WTC11 (cell line): ENCODE measurements at regions not wholly inside any gene's neighbourhood (a gene's known extent, or its start where the extent isn't known, plus 50 kb on each side); places are given as distances from the start of the nearest gene placed in this dataset.

Experiments used
- ATAC-seq: fragments of 200-7000 bp; cut with Tn5 transposase; 2 replicates; pipeline ENCODE4 v1.10.0; 2021; ENCODE audit warnings: mild to moderate bottlenecking, moderate library complexity
- CTCF ChIA-PET: fragments of 300-600 bp; sonication (Branson Sonifier 250); formaldehyde crosslinking; loops from one replicate; lab custom pipeline; 2021; ENCODE audit warnings: antibody characterized with exemption; lab: Charles Lee
- POLR2A ChIA-PET: fragments of 350-600 bp; sonication (Branson Sonifier 250); formaldehyde crosslinking; loops from one replicate; lab custom pipeline; 2021; ENCODE audit warnings: antibody characterized with exemption; lab: Charles Lee
- DNase-seq: peaks from one replicate; pipeline ENCODE4 v3.0.0; 2021; ENCODE audit warnings: low spot score
- H3K27ac Mint-ChIP-seq: 2 replicates; pipeline ENCODE4 v1.8.0; 2021; ENCODE audit warnings: mixed read lengths
- H3K27me3 Mint-ChIP-seq: 2 replicates; pipeline ENCODE4 v1.8.0; 2021; ENCODE audit warnings: low read depth, mild to moderate bottlenecking, moderate library complexity, mixed read lengths
- H3K36me3 Mint-ChIP-seq: 2 replicates; pipeline ENCODE4 v1.8.0; 2021; ENCODE audit warnings: mixed read lengths
- H3K4me1 Mint-ChIP-seq: 2 replicates; pipeline ENCODE4 v1.8.0; 2022; ENCODE audit warnings: mixed read lengths
- H3K4me3 Mint-ChIP-seq: 2 replicates; pipeline ENCODE4 v1.8.0; 2021; ENCODE audit warnings: mild to moderate bottlenecking, moderate library complexity, mixed read lengths
- H3K9me3 Mint-ChIP-seq: 2 replicates; pipeline ENCODE4 v1.8.0; 2021; ENCODE audit warnings: mixed read lengths
- CTCF ChIP-seq: fragments of 200-600 bp; IDR thresholded peaks from 2 replicates; pipeline ENCODE4 v1.8.0; 2022; ENCODE audit warnings: antibody characterized with exemption
- ETV6 ChIP-seq: sonication (generic); formaldehyde crosslinking; IDR thresholded peaks from 2 replicates; pipeline ENCODE4 v1.8.1; 2022; ENCODE audit warnings: mild to moderate bottlenecking, missing genetic modification reagents
- FOXK1 ChIP-seq: sonication (generic); formaldehyde crosslinking; IDR thresholded peaks from 2 replicates; pipeline ENCODE4 v1.8.0; 2022; ENCODE audit warnings: mild to moderate bottlenecking, moderate library complexity, missing genetic modification reagents
- MXD4 ChIP-seq: fragments of 250-450 bp; sonication (Bioruptor Pico); IDR thresholded peaks from 2 replicates; pipeline ENCODE4 v1.8.0; 2021; ENCODE audit warnings: mild to moderate bottlenecking, moderate library complexity, borderline replicate concordance
- NFYB ChIP-seq: sonication (generic); formaldehyde crosslinking; conservative IDR thresholded peaks from 2 replicates; pipeline ENCODE4 v1.8.0; 2022; ENCODE audit warnings: low read depth, missing genetic modification reagents
- RELA ChIP-seq: sonication (generic); formaldehyde crosslinking; IDR thresholded peaks from 2 replicates; pipeline ENCODE4 v1.8.1; 2022; ENCODE audit warnings: missing genetic modification reagents, mild to moderate bottlenecking, borderline replicate concordance
- SP1 ChIP-seq: sonication (generic); formaldehyde crosslinking; conservative IDR thresholded peaks from 2 replicates; pipeline ENCODE4 v1.8.1; 2022; ENCODE audit warnings: missing genetic modification reagents
- TP53 ChIP-seq: sonication (generic); formaldehyde crosslinking; IDR thresholded peaks from 2 replicates; pipeline ENCODE4 v1.8.1; 2023; ENCODE audit warnings: mild to moderate bottlenecking, missing genetic modification reagents
- ZNF121 ChIP-seq: sonication (generic); formaldehyde crosslinking; IDR thresholded peaks from 2 replicates; pipeline ENCODE4 v1.8.0; 2023; ENCODE audit warnings: missing genetic modification reagents
- TF ChIP-seq, protein P1 (sequence below): sonication (generic); formaldehyde crosslinking; conservative IDR thresholded peaks from 2 replicates; pipeline ENCODE4 v1.8.1; 2023; ENCODE audit warnings: mild to moderate bottlenecking, low read depth, missing genetic modification reagents, moderate library complexity
- TF ChIP-seq, protein P2 (sequence below): sonication (generic); formaldehyde crosslinking; IDR thresholded peaks from 2 replicates; pipeline ENCODE4 v1.8.1; 2022; ENCODE audit warnings: low read depth, mild to moderate bottlenecking, moderate library complexity, missing genetic modification reagents, borderline replicate concordance
- TF ChIP-seq, protein P3 (sequence below): fragments of 250-450 bp; sonication (Bioruptor Pico); IDR thresholded peaks from 2 replicates; pipeline ENCODE4 v1.9.0; 2021; ENCODE audit warnings: mild to moderate bottlenecking

DNA sequence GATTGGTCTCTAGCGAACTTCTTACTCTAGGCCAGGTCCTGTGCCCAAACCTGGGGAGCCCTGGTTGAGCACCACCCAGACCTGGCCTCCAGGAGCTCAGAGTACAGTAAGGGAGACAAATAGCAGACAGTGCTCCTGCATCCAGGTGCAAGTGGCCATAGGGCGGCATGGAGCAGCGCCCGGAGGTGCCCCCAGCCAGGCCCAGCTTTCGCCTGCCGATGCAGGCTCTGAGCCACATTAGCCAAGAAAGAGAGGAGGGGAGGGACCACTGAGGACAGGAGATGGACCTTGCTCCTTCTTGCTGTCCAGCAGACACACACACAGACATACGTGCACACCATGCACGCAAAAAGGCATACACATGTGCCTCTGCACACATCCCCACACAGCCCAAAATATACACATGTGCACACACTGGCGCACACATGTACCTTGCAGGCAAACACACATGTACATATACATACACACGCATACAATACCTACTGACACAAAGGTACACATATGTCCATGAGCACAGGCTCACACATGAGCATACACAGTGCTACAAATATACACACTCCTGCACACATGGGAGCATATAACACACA lies 68.7 kb upstream of the FGF3 start (continued):
- TF ChIP-seq, protein P1, sequence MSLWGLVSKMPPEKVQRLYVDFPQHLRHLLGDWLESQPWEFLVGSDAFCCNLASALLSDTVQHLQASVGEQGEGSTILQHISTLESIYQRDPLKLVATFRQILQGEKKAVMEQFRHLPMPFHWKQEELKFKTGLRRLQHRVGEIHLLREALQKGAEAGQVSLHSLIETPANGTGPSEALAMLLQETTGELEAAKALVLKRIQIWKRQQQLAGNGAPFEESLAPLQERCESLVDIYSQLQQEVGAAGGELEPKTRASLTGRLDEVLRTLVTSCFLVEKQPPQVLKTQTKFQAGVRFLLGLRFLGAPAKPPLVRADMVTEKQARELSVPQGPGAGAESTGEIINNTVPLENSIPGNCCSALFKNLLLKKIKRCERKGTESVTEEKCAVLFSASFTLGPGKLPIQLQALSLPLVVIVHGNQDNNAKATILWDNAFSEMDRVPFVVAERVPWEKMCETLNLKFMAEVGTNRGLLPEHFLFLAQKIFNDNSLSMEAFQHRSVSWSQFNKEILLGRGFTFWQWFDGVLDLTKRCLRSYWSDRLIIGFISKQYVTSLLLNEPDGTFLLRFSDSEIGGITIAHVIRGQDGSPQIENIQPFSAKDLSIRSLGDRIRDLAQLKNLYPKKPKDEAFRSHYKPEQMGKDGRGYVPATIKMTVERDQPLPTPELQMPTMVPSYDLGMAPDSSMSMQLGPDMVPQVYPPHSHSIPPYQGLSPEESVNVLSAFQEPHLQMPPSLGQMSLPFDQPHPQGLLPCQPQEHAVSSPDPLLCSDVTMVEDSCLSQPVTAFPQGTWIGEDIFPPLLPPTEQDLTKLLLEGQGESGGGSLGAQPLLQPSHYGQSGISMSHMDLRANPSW (CRISPR knock-in tag): no peak
- no peak for TF ChIP-seq ETV6 (CRISPR knock-in tag)
- no peak for TF ChIP-seq RELA (CRISPR knock-in tag)
- TF ChIP-seq MXD4 (CRISPR knock-in tag): no peak

DNA sequence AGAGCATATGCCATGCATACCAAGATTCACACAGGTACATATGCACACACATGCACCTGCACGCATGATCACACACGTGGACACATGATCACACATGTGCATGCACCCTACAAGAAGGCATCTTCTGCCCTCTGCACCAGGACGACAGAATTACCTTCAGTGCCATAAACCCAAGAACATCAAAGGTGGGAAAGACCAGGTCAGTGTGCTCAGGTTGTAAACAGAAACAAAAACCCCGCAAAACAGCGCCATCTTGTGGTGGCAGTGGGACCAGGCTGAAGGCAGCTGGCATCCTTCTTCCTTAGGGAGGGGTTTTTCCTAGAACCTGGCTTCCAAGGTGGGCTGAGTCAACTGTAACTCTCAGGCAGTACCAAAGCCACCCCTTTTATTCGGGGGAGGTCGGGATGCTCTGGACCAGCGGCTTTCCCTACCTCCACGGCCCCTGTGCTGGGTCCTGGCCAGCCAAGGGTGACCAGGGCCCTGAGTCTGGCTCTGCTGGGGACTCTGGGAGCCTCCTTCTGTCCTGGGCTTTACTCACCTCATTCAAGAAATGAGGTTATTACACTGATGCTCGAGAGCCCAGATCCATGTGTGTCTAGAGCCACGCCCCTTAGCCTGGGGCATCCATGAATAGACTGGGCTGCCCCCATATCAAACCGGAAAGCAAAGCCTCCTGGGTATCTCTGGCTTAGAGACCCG lies 69.4 kb upstream of the FGF3 start:
- H3K27me3 Mint-ChIP-seq: peaks cover 31% of the 10 kb centered on the region
- H3K4me3 Mint-ChIP-seq: no peak overlapping the region
- peak; percentile 92 for DNase-seq
- peak; percentile 58 for ATAC-seq
- ChIA-PET CTCF (interaction anchor here (0.6 to 3.1 kb wide), 34 partner anchors 10 to 308 kb away, joined by 3 to 28 read pairs (median 4); partner anchors contain the start of genes FGF19 and FGF4), POLR2A (interaction anchor here (0.6 to 1.4 kb wide), 2 partner anchors 46 to 188 kb away, joined by 3 to 6 read pairs; no protein-coding TSS in a partner anchor)
- peaks cover 36% of the 10 kb centered on the region for H3K4me1 Mint-ChIP-seq
- H3K9me3 Mint-ChIP-seq: no peaks in the 10 kb centered on the region
- H3K36me3 Mint-ChIP-seq: no peaks in the 10 kb centered on the region
- no peak overlapping the region for H3K27ac Mint-ChIP-seq
- TF ChIP-seq TP53 (CRISPR knock-in tag): 0 out of 2 replicates have a peak, but pooled peaks have one; percentile 50
- 0 out of 2 replicates have a peak, but pooled peaks have one; percentile 62 for TF ChIP-seq FOXK1
- no peak for TF ChIP-seq NFYB
- 0 out of 2 replicates have a peak, but pooled peaks have one; percentile 16 for TF ChIP-seq SP1 (CRISPR knock-in tag)
- TF ChIP-seq, protein P2, sequence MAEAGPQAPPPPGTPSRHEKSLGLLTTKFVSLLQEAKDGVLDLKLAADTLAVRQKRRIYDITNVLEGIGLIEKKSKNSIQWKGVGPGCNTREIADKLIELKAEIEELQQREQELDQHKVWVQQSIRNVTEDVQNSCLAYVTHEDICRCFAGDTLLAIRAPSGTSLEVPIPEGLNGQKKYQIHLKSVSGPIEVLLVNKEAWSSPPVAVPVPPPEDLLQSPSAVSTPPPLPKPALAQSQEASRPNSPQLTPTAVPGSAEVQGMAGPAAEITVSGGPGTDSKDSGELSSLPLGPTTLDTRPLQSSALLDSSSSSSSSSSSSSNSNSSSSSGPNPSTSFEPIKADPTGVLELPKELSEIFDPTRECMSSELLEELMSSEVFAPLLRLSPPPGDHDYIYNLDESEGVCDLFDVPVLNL: no peak
- TF ChIP-seq CTCF: peak; percentile 95
- TF ChIP-seq, all 79 proteins: peak for 4

- ChIA-PET CTCF (interaction anchor here (0.7 to 3.1 kb wide), 31 partner anchors 8 to 307 kb away, joined by 3 to 28 read pairs (median 5); partner anchors contain the start of gene FGF19), POLR2A (interaction anchor here (0.6 kb wide), 1 partner anchor 189 kb away, joined by 3 read pairs; no protein-coding TSS in a partner anchor)
- ATAC-seq (peak; percentile 62), DNase-seq (no peak)
- no peaks in the 10 kb centered on the region for H3K36me3 Mint-ChIP-seq
- peak; percentile 90 for TF ChIP-seq ZNF121
- TF ChIP-seq, protein P3, sequence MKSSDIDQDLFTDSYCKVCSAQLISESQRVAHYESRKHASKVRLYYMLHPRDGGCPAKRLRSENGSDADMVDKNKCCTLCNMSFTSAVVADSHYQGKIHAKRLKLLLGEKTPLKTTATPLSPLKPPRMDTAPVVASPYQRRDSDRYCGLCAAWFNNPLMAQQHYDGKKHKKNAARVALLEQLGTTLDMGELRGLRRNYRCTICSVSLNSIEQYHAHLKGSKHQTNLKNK (CRISPR knock-in tag): no peak
- H3K9me3 Mint-ChIP-seq: no peaks in the 10 kb centered on the region
- H3K27ac Mint-ChIP-seq: no peak overlapping the region
- H3K27me3 Mint-ChIP-seq: peaks cover 31% of the 10 kb centered on the region
- H3K4me1 Mint-ChIP-seq: peaks cover 40% of the 10 kb centered on the region
- peak overlapping the region; percentile 61 for H3K4me3 Mint-ChIP-seq
Observed at GRCh38 chr11:69889400-69890318, 70.4 kb upstream of the FGF3 start.
